HG03280 (cell line): ENCODE measurements at regions not wholly inside any gene's neighbourhood (a gene's known extent, or its start where the extent isn't known, plus 50 kb on each side); places are given as distances from the start of the nearest gene placed in this dataset.
A peak's percentile ranks its signal among the peaks of the same experiment; 100 is the strongest.
"Not testable (repeated sequence)": the region's sequence is repeated elsewhere in the genome, so short reads cannot be mapped to it uniquely, and the experiment has no call there.

Source experiments
- ATAC-seq: cut with Tn5 transposase; IDR thresholded peaks from one replicate; pipeline ENCODE4 v1.9.1; 2021; ENCODE audit warnings: mild to moderate bottlenecking, moderate library complexity; ENCODE audit not compliant: unreplicated experiment

- no peak for ATAC-seq
Observed at GRCh38 chr18:54433368-54433767, 75.7 kb downstream of the C18orf54 start.

DNA sequence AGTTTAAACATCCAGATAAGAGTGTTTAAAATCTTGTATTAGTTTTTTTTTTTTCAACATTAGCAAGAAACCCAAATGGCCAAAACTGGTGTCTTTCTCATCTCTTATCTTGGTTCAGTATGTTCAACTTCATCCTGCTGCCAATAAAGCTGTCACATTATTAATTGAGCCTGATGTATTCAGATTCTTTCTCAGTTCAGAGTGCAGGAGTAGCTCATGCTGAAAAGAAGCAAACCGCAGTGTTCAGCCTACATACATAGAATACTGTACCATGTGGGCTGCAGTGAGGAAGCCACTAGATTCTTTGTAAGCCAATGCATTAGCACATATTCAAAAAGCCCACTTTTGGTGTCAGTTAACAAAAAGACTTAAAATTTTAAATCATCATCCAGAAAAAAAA, 76.2 kb downstream of the C18orf54 start:
- no peak for ATAC-seq

DNA sequence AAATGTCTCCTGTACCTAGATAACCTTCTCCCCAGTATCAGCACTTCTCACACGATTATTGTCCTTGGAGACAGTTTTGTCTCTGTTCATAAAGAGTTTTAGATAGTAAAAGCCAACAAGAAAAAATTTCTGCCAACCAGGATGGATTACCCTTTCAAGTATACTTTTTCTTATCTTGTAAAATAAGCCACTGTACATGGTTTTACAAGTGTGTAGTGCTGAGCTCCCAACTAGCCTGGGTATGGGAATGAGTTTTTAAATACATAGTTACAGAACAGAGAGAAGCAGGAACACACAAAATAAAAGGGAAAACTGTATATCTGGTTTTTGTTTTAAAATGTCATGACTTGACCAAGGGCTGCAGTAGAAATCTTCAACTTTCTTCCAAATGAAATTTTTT, 76.7 kb downstream of the C18orf54 start:
- no peak for ATAC-seq

- ATAC-seq, result no peak
Observed at GRCh38 chr18:54436501-54436900, 78.8 kb downstream of the C18orf54 start.

GRCh38 chr18:54440292-54440691, 82.6 kb downstream of the C18orf54 start:
- ATAC-seq, result no peak

GRCh38 chr18:54444319-54444914, 86.7 kb downstream of the C18orf54 start:
- ATAC-seq, result peak; percentile 78

DNA sequence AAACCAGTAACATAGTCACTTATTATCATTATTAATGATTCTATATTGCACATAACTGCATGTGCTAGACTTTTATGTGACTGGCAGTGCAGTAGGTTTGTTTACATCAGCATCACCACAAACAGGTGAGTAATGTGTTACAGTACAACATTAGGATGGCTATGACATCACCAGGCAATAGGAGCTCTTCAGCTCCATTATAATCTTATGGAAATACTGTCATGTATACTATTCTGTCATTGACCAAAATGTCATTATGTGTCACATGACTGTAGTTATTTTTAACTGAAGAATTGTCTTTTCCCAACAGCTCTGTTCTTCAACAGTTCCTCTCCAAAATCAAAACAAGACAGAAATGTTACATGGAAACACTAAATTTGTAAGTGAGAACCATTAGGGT, 96.3 kb downstream of the C18orf54 start:
- ATAC-seq, result no peak

DNA sequence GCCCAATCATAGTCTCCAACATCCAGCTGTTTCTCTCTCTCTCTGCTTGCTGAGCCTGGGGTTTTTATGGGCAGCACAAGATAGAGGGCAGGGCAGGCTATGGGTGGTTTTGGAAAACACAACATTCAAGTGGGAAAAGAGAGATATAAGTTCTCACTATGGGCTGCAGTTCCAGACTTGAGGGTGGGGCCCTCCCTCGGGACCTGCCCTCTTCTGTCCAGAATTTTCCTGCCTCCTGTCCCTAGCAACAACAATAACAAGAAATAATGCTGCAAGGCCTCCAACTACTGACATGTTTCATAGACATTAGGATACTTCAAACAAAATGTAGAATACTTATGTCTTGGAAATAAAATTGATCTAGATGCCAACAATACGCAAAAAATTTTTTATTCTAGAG, 107.8 kb downstream of the C18orf54 start:
- ATAC-seq, result no peak

- peak; percentile 61 for ATAC-seq
Observed at GRCh38 chr18:54466248-54467005, 108.7 kb downstream of the C18orf54 start.

GRCh38 chr18:54479365-54479764, 111.7 kb upstream of the DYNAP start:
- no peak for ATAC-seq

DNA sequence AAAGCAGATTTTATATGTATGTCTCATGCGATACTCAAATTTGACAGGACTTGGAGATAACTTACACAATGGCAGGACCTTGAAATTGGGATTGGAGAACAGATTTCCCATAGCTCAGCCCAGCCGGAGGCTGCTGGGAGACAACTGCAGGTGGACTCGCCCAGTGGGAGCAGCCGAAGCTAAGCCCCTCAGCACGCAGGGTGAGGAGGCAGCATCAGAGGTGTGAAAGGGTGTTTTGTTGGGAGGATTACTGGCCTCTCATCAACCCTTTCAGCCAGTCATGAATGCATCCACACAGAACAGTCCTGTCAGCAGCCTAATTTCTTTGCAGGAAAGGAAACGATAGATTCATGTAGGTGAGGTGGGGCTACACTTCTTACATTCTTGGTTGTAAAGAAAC, 110.4 kb upstream of the DYNAP start:
- no peak for ATAC-seq

DNA sequence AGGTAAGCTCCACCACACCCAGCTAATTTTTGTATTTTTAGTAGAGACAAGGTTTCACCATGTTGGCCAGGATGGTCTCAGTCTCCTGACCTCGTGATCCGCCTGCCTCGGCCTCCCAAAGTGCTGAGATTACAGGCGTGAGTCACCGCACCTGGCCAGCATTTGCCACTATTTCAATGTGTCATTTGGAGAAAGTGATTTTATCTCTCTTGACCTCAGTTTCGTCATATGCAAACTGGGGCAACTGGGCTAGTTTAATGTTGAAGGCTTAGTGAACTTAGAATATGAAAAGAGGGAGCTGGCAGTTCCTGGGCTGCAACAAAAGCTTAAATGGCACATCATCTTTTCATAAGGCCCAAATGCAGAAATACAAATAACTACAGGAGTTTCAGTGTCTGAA, 88.6 kb upstream of the DYNAP start:
- not testable (repeated sequence) for ATAC-seq

GRCh38 chr18:54503131-54503894, 87.7 kb upstream of the DYNAP start:
- no peak for ATAC-seq

GRCh38 chr18:54506516-54507261, 84.4 kb upstream of the DYNAP start:
- no peak for ATAC-seq

DNA sequence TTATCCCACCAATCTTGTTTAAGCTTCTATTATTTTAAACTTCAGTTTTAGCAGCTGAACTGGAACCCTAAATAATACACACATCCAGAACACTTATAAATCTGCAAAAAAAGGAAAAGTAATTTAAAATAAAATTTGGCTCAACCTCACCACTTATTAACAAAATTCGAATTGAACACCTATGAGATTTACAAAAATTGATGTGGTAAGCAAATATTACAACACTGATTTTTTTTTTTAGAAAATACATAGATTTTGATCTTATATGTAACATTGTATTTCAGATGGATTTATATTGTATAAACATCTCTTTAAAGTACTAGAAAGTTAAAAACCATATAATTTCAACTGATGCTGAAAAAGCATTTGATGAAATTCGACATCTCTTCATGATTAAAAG, 81.3 kb upstream of the DYNAP start:
- ATAC-seq, result no peak

DNA sequence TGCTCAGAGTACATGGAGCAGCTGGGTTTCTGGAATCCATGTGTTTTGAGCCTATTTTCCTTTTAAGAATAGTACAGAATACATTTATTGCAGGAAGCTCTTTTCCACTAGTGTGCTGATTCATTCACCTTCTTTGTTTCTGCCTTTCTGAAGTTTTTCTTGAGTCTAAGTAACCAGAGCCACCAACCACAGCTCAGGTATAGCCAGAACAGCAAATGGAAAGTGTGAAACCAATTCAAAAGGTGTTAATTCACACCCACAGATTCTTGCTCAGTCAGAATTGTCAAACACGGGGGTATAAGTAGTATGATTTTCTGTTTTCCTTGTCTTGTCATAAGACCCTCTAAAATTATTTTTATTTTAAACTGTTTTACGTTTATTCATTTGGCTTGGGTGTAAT, 75.9 kb upstream of the DYNAP start:
- no peak for ATAC-seq

DNA sequence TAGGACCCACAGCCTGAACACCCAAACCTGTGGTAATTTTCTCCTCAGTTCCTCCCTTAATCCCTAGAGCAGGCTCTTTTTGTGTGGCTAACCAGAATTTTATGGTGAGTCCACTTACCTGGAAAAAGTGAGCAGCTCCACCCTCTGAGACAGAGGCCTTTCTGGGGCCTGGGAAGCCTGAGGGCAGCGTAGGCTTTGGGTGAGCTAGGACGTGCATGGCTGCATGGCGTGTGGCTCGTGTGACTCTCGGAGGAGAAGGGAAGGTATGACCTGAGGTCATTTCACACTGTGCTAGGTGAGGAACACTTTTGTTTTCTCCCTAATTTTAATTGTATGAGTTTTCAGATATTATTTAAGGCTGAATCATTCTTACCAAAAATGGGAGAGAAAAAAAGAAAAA, 73.5 kb upstream of the DYNAP start:
- ATAC-seq, result no peak

DNA sequence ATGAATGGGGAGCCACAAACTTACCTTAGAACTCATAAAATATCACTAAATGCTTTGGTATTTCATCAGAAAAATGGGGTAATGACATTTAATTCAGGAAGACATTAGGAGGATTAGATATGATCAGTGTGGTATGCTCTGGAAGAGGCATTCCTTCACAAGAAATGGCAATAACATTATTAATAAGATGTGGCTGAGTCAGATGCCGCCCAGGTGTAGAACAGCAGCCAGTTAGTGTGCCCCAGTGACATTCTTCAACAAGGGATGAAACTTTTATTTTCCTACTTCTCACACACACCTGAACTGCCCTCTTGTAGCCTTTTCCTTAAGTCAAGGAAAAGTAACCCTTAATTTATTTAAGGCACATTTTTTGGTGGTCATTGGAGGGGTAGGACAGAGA, 69.2 kb upstream of the DYNAP start:
- ATAC-seq, result no peak

GRCh38 chr18:54528942-54529376, 62.1 kb upstream of the DYNAP start:
- ATAC-seq, result no peak

DNA sequence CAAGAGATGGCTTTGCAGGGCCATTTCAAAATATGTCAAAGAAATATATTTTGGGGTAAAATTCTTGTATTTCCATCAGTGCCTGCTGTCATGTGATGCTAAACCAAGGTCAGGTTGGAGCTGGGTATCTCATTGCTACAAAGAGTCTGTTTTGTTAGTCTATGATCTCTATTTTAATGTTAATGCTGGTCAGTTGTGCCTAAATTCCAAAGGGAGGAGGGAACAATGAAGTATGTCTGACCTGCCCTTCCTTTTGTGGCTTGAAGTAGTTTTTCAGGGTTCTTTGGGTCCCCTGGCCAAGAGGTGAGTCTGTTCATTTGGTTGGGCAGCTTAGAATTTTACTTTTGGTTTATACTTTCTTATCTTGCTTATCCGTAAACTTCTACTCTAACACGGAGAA, 61.6 kb upstream of the DYNAP start:
- ATAC-seq, result no peak

- no peak for ATAC-seq
Observed at GRCh38 chr18:54530285-54530684, 60.8 kb upstream of the DYNAP start.
